ENCODE measurements at regions not wholly inside any gene's neighbourhood (a gene's known extent, or its start where the extent isn't known, plus 50 kb on each side); places are given as distances from the start of the nearest gene placed in this dataset.

DNA sequence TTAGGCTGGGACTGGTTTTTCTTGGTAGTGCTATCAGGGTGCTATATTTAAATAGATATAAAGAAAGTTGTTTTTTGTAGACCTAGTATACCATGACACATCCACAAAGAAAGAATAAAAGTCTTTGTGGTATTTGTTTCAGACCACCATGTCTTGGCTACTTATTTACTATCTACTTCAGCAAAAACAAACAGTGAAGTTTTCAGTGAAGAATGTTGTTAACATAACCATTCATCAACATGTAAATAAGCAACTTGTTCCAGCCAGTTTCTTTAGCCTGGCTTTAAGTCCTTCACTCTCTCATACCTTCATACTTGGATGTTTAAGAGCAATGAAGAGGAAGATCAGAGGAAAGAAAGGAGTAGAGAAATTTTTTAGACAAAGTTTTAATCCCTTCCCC is 624.1 kb downstream of the CD109 start:
- TF ChIP-seq KLF16 (CRISPR knock-in tag; IDR thresholded peaks at IDR 0.05) = no peak
- TF ChIP-seq CTCF (CRISPR knock-in tag; IDR thresholded peaks at IDR 0.05) = no peak
- no peak for TF ChIP-seq ZSCAN29 (CRISPR knock-in tag; conservative IDR thresholded peaks at IDR 0.05)
- TF ChIP-seq POLR2A (IDR thresholded peaks at IDR 0.05; ENCODE audit: insufficient read depth in 1 of 2, low read depth in 2 of 2, low read length in 2 of 2) = no peak
- TF ChIP-seq FOSL1 (CRISPR knock-in tag; IDR thresholded peaks at IDR 0.05; ENCODE audit: borderline replicate concordance) = no peak
- no peak for TF ChIP-seq MXD1 (CRISPR knock-in tag; IDR thresholded peaks at IDR 0.05)

Measured in HepG2 (cell line).